ENCODE measurements at regions not wholly inside any gene's neighbourhood (a gene's known extent, or its start where the extent isn't known, plus 50 kb on each side); places are given as distances from the start of the nearest gene placed in this dataset.

- H3K27ac ChIP-seq, result no peak overlapping the region
- TF ChIP-seq, protein P1, sequence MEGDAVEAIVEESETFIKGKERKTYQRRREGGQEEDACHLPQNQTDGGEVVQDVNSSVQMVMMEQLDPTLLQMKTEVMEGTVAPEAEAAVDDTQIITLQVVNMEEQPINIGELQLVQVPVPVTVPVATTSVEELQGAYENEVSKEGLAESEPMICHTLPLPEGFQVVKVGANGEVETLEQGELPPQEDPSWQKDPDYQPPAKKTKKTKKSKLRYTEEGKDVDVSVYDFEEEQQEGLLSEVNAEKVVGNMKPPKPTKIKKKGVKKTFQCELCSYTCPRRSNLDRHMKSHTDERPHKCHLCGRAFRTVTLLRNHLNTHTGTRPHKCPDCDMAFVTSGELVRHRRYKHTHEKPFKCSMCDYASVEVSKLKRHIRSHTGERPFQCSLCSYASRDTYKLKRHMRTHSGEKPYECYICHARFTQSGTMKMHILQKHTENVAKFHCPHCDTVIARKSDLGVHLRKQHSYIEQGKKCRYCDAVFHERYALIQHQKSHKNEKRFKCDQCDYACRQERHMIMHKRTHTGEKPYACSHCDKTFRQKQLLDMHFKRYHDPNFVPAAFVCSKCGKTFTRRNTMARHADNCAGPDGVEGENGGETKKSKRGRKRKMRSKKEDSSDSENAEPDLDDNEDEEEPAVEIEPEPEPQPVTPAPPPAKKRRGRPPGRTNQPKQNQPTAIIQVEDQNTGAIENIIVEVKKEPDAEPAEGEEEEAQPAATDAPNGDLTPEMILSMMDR (conservative IDR thresholded peaks at IDR 0.05), result no peak
- TF ChIP-seq ZFX (IDR thresholded peaks at IDR 0.05), result no peak
Observed at GRCh38 chr20:18986895-18987580, 173.5 kb downstream of the SCP2D1 start.

- TF ChIP-seq, protein P1 (conservative IDR thresholded peaks at IDR 0.05), result no peak
- no peak for TF ChIP-seq ZFX (IDR thresholded peaks at IDR 0.05)
- H3K27ac ChIP-seq, result no peak overlapping the region
Observed at GRCh38 chr20:18987781-18988360, 174.3 kb downstream of the SCP2D1 start.

GRCh38 chr20:18988701-18989100, 175.1 kb downstream of the SCP2D1 start:
- TF ChIP-seq ZFX (IDR thresholded peaks at IDR 0.05), result no peak
- H3K27ac ChIP-seq, result no peak overlapping the region

- no peak overlapping the region for H3K27ac ChIP-seq
- TF ChIP-seq ZFX (IDR thresholded peaks at IDR 0.05), result no peak
- TF ChIP-seq, protein P1 (conservative IDR thresholded peaks at IDR 0.05), result no peak
Observed at GRCh38 chr20:18989736-18990474, 176.3 kb downstream of the SCP2D1 start.

- no peak overlapping the region for H3K27ac ChIP-seq
- TF ChIP-seq, protein P1 (conservative IDR thresholded peaks at IDR 0.05), result no peak
- no peak for TF ChIP-seq ZFX (IDR thresholded peaks at IDR 0.05)
Observed at GRCh38 chr20:18991012-18991411, 177.4 kb downstream of the SCP2D1 start.

GRCh38 chr20:18992418-18992817, 178.8 kb downstream of the SCP2D1 start:
- TF ChIP-seq, protein P1 (conservative IDR thresholded peaks at IDR 0.05), result no peak
- no peak for TF ChIP-seq ZFX (IDR thresholded peaks at IDR 0.05)
- H3K27ac ChIP-seq, result no peak overlapping the region

- no peak for TF ChIP-seq ZFX (IDR thresholded peaks at IDR 0.05)
- TF ChIP-seq, protein P1 (conservative IDR thresholded peaks at IDR 0.05), result no peak
- H3K27ac ChIP-seq, result no peak overlapping the region
Observed at GRCh38 chr20:18995455-18995854, 181.9 kb downstream of the SCP2D1 start.

Data from C4-2B (cell line).